ENCODE measurements at regions not wholly inside any gene's neighbourhood (a gene's known extent, or its start where the extent isn't known, plus 50 kb on each side); places are given as distances from the start of the nearest gene placed in this dataset.
"Not testable (repeated sequence)": the region's sequence is repeated elsewhere in the genome, so short reads cannot be mapped to it uniquely, and the experiment has no call there.

DNA sequence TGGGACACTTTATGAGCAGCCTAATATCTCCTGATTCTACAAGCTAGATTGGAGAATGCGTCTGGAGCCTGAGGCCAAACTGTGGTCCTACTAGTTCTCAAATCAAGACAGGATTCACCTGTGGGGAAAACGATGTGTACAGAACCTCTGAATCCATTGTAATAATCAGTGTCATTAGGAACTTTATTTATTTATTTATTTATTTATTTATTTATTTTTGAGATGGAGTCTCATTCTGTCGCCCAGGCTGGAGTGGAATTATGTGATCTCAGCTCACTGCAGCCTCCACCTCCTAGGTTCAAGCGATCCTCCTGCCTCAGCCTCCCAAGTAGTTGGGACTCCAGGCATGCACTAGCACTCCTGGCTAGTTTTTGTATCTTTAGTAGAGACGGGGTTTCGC lies 52.6 kb upstream of the KIF26B start:
- peaks cover 13% of the 10 kb centered on the region for H3K36me3 Mint-ChIP-seq (ENCODE audit: insufficient read depth)
- not testable (repeated sequence) for DNase-seq (ENCODE audit: low spot score, unreplicated experiment); H3K27me3 Mint-ChIP-seq; H3K4me1 Mint-ChIP-seq (ENCODE audit: low read depth); H3K4me3 Mint-ChIP-seq (ENCODE audit: low read depth); H3K27ac Mint-ChIP-seq
- peaks cover 11% of the 10 kb centered on the region for H3K9me3 Mint-ChIP-seq (ENCODE audit: low read depth)

DNA sequence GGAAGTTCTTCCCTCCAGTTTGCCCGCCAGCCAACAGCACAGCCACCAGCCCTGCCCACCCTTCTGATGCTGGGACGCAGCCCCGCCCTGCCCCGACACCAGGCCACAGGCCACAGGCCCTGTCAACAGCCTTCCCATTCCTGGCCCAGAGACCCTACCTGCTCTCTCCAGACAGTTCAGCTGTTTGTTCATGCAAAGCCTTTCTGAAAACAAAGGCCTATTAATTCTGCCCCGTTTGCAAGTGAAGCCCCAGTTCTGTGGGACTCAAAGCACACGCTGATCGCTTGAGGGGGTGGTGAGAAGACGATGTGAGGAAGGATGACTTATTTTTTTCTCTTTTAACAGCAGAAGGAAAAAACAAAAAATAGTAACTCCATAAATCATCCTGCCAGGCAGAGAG lies 55.4 kb upstream of the KIF26B start:
- Mint-ChIP-seq H3K4me3 (ENCODE audit: low read depth) (no peak overlapping the region), H3K9me3 (ENCODE audit: low read depth) (peaks cover 4% of the 10 kb centered on the region), H3K4me1 (ENCODE audit: low read depth) (no peaks in the 10 kb centered on the region), H3K27me3 (peaks cover 7% of the 10 kb centered on the region), H3K27ac (no peak overlapping the region), H3K36me3 (ENCODE audit: insufficient read depth) (peaks cover 7% of the 10 kb centered on the region)
- no peak for DNase-seq (ENCODE audit: low spot score, unreplicated experiment)
- TF ChIP-seq, protein P1, sequence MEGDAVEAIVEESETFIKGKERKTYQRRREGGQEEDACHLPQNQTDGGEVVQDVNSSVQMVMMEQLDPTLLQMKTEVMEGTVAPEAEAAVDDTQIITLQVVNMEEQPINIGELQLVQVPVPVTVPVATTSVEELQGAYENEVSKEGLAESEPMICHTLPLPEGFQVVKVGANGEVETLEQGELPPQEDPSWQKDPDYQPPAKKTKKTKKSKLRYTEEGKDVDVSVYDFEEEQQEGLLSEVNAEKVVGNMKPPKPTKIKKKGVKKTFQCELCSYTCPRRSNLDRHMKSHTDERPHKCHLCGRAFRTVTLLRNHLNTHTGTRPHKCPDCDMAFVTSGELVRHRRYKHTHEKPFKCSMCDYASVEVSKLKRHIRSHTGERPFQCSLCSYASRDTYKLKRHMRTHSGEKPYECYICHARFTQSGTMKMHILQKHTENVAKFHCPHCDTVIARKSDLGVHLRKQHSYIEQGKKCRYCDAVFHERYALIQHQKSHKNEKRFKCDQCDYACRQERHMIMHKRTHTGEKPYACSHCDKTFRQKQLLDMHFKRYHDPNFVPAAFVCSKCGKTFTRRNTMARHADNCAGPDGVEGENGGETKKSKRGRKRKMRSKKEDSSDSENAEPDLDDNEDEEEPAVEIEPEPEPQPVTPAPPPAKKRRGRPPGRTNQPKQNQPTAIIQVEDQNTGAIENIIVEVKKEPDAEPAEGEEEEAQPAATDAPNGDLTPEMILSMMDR (IDR thresholded peaks at IDR 0.05; ENCODE audit: unreplicated experiment): no peak

DNA sequence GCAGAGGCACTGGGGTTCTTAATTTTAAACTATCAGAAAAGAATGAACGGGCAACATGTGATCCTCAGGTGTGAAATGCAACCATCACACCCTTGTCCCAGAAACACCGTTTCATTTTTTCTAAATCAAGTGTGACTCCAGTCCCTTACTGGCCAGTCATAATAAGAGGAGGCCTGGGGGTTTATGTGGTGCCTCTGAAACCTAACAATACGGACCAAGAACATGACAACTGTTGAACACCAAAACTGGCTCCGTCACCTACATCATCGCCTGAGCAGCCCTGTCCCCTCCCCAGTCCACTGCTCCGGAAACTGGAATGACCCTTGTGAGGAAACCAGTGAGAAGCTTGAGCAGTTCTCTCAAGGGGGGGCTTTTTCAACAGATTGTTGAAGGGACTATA lies 55.9 kb upstream of the KIF26B start:
- Mint-ChIP-seq H3K9me3 (ENCODE audit: low read depth) (peaks cover 3% of the 10 kb centered on the region), H3K27me3 (peaks cover 12% of the 10 kb centered on the region), H3K4me3 (ENCODE audit: low read depth) (no peak overlapping the region), H3K4me1 (ENCODE audit: low read depth) (peaks cover 4% of the 10 kb centered on the region), H3K36me3 (ENCODE audit: insufficient read depth) (peaks cover 6% of the 10 kb centered on the region), H3K27ac (no peak overlapping the region)
- no peak for DNase-seq (ENCODE audit: low spot score, unreplicated experiment)
- TF ChIP-seq, protein P1 (IDR thresholded peaks at IDR 0.05; ENCODE audit: unreplicated experiment): no peak

DNA sequence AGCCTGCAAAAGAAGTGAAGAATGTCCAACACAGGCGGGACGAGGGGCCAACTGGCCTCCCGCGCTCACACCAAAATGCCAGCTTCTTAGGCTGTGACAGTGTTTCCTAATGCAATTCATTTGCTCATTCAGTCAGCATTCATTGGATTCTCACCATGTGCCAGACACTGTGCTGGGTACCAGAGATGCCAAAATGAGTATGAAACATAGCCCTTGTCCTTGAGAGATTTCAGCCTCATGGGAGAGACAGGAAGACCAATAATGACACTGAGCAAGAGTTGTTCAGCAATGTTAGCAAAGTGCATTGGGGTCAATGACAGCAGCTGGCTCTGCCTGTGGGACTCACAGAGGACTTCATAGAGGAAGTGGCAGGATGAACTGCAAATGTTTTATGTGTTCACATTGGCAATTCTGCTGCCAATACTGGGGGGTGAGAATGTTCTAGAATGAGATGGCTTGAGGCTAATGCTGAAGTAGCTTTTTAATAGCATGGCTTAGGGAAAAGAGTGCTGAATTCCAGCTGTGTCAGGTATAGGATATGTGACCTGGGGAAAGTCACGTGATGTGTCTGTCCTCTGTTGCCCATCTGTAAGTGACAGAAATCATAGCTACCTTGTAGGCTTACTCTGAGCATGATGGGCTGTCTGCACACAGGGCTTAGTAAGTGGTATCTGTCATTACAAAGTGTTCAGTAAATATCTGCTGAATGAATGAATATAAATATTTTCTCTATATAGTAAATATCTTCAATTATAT lies 58.3 kb upstream of the KIF26B start:
- Mint-ChIP-seq H3K27ac (no peak overlapping the region), H3K36me3 (ENCODE audit: insufficient read depth) (peaks cover 4% of the 10 kb centered on the region), H3K4me1 (ENCODE audit: low read depth) (peaks cover 12% of the 10 kb centered on the region), H3K9me3 (ENCODE audit: low read depth) (no peaks in the 10 kb centered on the region), H3K27me3 (peaks cover 13% of the 10 kb centered on the region), H3K4me3 (ENCODE audit: low read depth) (no peak overlapping the region)
- no peak for DNase-seq (ENCODE audit: low spot score, unreplicated experiment)
- TF ChIP-seq, protein P1 (IDR thresholded peaks at IDR 0.05; ENCODE audit: unreplicated experiment): no peak

DNA sequence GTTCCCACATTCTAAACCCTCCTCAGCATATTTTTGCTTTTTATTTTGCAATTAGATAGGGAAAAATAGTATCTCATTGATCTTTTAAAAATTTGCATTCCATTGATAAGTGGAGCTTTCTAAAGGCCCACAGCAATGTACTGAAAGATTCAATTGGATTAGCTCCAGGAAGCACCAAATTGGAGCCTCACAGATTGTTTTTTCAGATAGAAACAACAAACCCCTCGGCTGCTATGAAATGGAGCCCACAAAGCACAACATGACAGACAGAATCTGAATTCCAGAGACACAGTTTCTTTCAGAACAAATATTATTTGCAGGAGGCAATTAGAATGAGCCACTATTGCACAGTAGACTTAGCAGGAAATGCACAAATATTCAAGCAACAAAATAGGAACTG lies 58.9 kb upstream of the KIF26B start:
- TF ChIP-seq, protein P1 (IDR thresholded peaks at IDR 0.05; ENCODE audit: unreplicated experiment): no peak
- DNase-seq (ENCODE audit: low spot score, unreplicated experiment): no peak
- Mint-ChIP-seq H3K36me3 (ENCODE audit: insufficient read depth) (peaks cover 4% of the 10 kb centered on the region), H3K4me1 (ENCODE audit: low read depth) (peaks cover 12% of the 10 kb centered on the region), H3K4me3 (ENCODE audit: low read depth) (no peak overlapping the region), H3K27ac (no peak overlapping the region), H3K27me3 (peaks cover 13% of the 10 kb centered on the region), H3K9me3 (ENCODE audit: low read depth) (no peaks in the 10 kb centered on the region)

DNA sequence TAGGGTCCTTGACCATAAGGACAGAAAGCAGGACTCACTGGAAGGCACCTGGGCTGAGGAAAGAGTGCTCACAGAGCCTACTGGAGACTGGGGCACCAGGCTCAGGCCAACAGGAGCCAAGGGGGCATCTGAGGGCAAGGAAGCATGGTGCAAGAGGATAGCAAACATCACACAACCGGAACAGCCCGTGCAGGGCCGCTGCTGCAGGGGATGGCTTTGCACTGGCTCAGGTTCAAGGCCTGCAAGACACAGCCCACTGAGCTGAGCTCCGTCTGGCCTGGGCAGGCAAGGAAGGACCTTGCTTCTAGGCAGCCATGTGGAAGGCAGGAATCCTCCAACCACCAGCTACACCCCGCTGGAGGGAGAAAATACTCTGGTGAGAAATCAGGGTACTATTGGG lies 59.8 kb upstream of the KIF26B start:
- no peak for DNase-seq (ENCODE audit: low spot score, unreplicated experiment)
- Mint-ChIP-seq H3K4me3 (ENCODE audit: low read depth) (no peak overlapping the region), H3K27ac (no peak overlapping the region), H3K9me3 (ENCODE audit: low read depth) (no peaks in the 10 kb centered on the region), H3K36me3 (ENCODE audit: insufficient read depth) (peaks cover 4% of the 10 kb centered on the region), H3K4me1 (ENCODE audit: low read depth) (peaks cover 12% of the 10 kb centered on the region), H3K27me3 (peaks cover 13% of the 10 kb centered on the region)
- TF ChIP-seq, protein P1 (IDR thresholded peaks at IDR 0.05; ENCODE audit: unreplicated experiment): no peak

Measured in progenitor cell of endocrine pancreas (in vitro differentiated cells).